ENCODE measurements at regions not wholly inside any gene's neighbourhood (a gene's known extent, or its start where the extent isn't known, plus 50 kb on each side); places are given as distances from the start of the nearest gene placed in this dataset.

- TF ChIP-seq, protein P1, sequence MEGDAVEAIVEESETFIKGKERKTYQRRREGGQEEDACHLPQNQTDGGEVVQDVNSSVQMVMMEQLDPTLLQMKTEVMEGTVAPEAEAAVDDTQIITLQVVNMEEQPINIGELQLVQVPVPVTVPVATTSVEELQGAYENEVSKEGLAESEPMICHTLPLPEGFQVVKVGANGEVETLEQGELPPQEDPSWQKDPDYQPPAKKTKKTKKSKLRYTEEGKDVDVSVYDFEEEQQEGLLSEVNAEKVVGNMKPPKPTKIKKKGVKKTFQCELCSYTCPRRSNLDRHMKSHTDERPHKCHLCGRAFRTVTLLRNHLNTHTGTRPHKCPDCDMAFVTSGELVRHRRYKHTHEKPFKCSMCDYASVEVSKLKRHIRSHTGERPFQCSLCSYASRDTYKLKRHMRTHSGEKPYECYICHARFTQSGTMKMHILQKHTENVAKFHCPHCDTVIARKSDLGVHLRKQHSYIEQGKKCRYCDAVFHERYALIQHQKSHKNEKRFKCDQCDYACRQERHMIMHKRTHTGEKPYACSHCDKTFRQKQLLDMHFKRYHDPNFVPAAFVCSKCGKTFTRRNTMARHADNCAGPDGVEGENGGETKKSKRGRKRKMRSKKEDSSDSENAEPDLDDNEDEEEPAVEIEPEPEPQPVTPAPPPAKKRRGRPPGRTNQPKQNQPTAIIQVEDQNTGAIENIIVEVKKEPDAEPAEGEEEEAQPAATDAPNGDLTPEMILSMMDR (IDR thresholded peaks at IDR 0.05): no peak
- no peak for TF ChIP-seq EP300 (IDR thresholded peaks at IDR 0.05)
Observed at GRCh38 chr4:155134136-155134535, 74.3 kb upstream of the NPY2R start.

Data from ovary (tissue), 3 donors.